ENCODE measurements at regions not wholly inside any gene's neighbourhood (a gene's known extent, or its start where the extent isn't known, plus 50 kb on each side); places are given as distances from the start of the nearest gene placed in this dataset.

DNA sequence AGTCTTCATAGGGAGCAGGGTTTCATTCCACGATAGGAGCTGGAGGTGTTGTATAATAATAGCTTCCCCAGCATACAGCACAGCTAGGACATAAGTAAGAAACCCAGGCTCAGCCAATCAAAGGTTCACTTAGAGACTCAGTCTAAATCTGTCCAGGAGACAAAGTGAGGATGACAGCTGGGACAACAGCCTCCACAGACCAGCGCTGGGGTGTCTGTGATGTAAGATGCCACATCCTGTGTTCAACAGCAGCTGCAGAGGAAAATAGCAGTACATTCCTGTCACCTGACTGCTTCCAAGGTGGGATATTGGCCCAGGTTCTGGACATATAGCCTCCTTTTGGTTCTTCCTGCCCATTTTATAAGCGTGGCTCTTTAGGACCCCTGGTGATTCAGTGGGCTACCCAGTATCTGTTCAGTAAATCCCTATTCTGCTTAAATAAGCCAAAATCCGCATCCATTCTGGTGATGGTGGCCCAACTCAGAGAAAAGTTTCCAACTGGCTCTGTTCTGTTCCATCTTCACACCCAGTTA, 176.8 kb upstream of the SYT6 start:
- TF ChIP-seq ESRRA (IDR thresholded peaks at IDR 0.05; ENCODE audit: borderline replicate concordance, low read depth) (no peak), EZH2 (IDR thresholded peaks at IDR 0.05; ENCODE audit: borderline replicate concordance, low read depth, low read length) (no peak), SIN3B (IDR thresholded peaks at IDR 0.05; ENCODE audit: low read depth) (no peak), KLF10 (CRISPR knock-in tag; IDR thresholded peaks at IDR 0.05) (no peak), POLR2A (conservative IDR thresholded peaks at IDR 0.05) (no peak)
- TF ChIP-seq, protein P1, sequence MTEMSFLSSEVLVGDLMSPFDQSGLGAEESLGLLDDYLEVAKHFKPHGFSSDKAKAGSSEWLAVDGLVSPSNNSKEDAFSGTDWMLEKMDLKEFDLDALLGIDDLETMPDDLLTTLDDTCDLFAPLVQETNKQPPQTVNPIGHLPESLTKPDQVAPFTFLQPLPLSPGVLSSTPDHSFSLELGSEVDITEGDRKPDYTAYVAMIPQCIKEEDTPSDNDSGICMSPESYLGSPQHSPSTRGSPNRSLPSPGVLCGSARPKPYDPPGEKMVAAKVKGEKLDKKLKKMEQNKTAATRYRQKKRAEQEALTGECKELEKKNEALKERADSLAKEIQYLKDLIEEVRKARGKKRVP (CRISPR knock-in tag; IDR thresholded peaks at IDR 0.05) = no peak
- TF ChIP-seq, protein P2, sequence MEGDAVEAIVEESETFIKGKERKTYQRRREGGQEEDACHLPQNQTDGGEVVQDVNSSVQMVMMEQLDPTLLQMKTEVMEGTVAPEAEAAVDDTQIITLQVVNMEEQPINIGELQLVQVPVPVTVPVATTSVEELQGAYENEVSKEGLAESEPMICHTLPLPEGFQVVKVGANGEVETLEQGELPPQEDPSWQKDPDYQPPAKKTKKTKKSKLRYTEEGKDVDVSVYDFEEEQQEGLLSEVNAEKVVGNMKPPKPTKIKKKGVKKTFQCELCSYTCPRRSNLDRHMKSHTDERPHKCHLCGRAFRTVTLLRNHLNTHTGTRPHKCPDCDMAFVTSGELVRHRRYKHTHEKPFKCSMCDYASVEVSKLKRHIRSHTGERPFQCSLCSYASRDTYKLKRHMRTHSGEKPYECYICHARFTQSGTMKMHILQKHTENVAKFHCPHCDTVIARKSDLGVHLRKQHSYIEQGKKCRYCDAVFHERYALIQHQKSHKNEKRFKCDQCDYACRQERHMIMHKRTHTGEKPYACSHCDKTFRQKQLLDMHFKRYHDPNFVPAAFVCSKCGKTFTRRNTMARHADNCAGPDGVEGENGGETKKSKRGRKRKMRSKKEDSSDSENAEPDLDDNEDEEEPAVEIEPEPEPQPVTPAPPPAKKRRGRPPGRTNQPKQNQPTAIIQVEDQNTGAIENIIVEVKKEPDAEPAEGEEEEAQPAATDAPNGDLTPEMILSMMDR (IDR thresholded peaks at IDR 0.05 in 2 of 3, conservative IDR thresholded peaks at IDR 0.05 in 1 of 3; ENCODE audit: insufficient read depth in 2 of 3, low read depth in 1 of 3, low read length in 3 of 3) = no peak

All from K562 (cell line).